ENCODE measurements at regions not wholly inside any gene's neighbourhood (a gene's known extent, or its start where the extent isn't known, plus 50 kb on each side); places are given as distances from the start of the nearest gene placed in this dataset.

DNA sequence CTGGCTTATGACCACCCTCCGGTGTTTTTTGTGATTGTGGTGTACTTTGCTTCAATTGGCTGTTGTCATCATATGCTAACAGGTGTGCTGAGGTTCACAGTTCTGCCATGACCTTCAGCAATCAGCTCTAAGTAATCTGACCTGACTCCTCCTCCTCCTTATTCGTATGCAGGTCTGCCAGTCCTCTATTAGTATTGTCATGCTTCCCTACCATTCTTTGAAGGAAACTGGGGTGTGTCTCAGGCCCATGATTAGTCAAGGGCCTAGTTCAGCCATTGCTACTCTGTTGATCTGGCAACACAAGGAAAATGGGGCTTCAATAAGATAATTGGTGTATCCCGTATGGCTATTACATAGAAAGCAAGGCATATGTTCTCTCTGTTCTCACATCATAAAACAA is 332.3 kb upstream of the DPYD start:
- TF ChIP-seq, protein P1, sequence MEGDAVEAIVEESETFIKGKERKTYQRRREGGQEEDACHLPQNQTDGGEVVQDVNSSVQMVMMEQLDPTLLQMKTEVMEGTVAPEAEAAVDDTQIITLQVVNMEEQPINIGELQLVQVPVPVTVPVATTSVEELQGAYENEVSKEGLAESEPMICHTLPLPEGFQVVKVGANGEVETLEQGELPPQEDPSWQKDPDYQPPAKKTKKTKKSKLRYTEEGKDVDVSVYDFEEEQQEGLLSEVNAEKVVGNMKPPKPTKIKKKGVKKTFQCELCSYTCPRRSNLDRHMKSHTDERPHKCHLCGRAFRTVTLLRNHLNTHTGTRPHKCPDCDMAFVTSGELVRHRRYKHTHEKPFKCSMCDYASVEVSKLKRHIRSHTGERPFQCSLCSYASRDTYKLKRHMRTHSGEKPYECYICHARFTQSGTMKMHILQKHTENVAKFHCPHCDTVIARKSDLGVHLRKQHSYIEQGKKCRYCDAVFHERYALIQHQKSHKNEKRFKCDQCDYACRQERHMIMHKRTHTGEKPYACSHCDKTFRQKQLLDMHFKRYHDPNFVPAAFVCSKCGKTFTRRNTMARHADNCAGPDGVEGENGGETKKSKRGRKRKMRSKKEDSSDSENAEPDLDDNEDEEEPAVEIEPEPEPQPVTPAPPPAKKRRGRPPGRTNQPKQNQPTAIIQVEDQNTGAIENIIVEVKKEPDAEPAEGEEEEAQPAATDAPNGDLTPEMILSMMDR (IDR thresholded peaks at IDR 0.05) = no peak
- no peak for TF ChIP-seq POLR2A (IDR thresholded peaks at IDR 0.05)
